K562 (cell line): ENCODE measurements at regions not wholly inside any gene's neighbourhood (a gene's known extent, or its start where the extent isn't known, plus 50 kb on each side); places are given as distances from the start of the nearest gene placed in this dataset.

ENCODE experiments used
- ATF1 ChIP-seq, 2 experiments: fragments of 450-650 bp in 1 of 2; IDR thresholded peaks; 2 replicates each; pipeline ENCODE4 v1.6.1; 2016; ENCODE audit warnings: missing compliant biosample characterization in 1 of 2, missing genetic modification characterization in 1 of 2
- EGR1 ChIP-seq: fragments of 450-650 bp; conservative IDR thresholded peaks from 2 replicates; pipeline ENCODE4 v1.6.1; 2017; ENCODE audit warnings: mild to moderate bottlenecking
- NBN ChIP-seq: fragments of 450-650 bp; IDR thresholded peaks from 2 replicates; pipeline ENCODE4 v1.6.1; 2016; ENCODE audit warnings: low read depth, mild to moderate bottlenecking
- NFATC3 ChIP-seq: fragments of 450-650 bp; IDR thresholded peaks from 2 replicates; pipeline ENCODE4 v1.6.1; 2017; ENCODE audit warnings: mild to moderate bottlenecking
- NR2C1 ChIP-seq, 2 experiments: fragments of 450-650 bp; IDR thresholded peaks; 2 replicates each; pipeline ENCODE4 v1.6.1; 2017; ENCODE audit warnings: mild to moderate bottlenecking in 2 of 2, antibody characterized with exemption in 1 of 2, inconsistent platforms in 1 of 2, missing compliant biosample characterization in 1 of 2, missing genetic modification characterization in 1 of 2
- SMARCA4 ChIP-seq: fragments of 450-650 bp; IDR thresholded peaks from 2 replicates; pipeline ENCODE4 v1.6.1; 2016
- SRSF3 ChIP-seq: fragments of 200-400 bp; formaldehyde crosslinking; IDR thresholded peaks from 2 replicates; pipeline ENCODE4 v1.6.1; 2016; ENCODE audit warnings: mild to moderate bottlenecking, low read length, moderate library complexity; ENCODE audit not compliant: insufficient read depth
- TSC22D4 ChIP-seq: fragments of 450-650 bp; IDR thresholded peaks from 2 replicates; pipeline ENCODE4 v1.6.1; 2016; ENCODE audit warnings: missing genetic modification characterization, missing biosample characterization, control low read depth
- ZEB2 ChIP-seq: fragments of 450-650 bp; IDR thresholded peaks from 2 replicates; pipeline ENCODE4 v1.6.1; 2016
- ZNF197 ChIP-seq: fragments of 200-800 bp; sonication (Bioruptor generic); IDR thresholded peaks from 2 replicates; pipeline ENCODE4 v1.6.1; 2016; ENCODE audit warnings: low read depth, missing genetic modification characterization, missing compliant biosample characterization
- ZNF239 ChIP-seq: fragments of 250-450 bp; sonication (Bioruptor Pico); IDR thresholded peaks from 2 replicates; pipeline ENCODE4 v1.4.0; 2020; ENCODE audit warnings: mild to moderate bottlenecking
- ZNF274 ChIP-seq: IDR thresholded peaks from 2 replicates; pipeline ENCODE4 v1.6.1; 2011; ENCODE audit warnings: low read depth, mild to moderate bottlenecking, low read length, moderate library complexity, borderline replicate concordance
- TF ChIP-seq, protein P1 (sequence below): sonication (generic); formaldehyde crosslinking; IDR thresholded peaks from 2 replicates; pipeline ENCODE4 v1.8.1; 2023; ENCODE audit warnings: missing genetic modification reagents, mild to moderate bottlenecking, borderline replicate concordance
- TF ChIP-seq, protein P2 (sequence below): fragments of 450-650 bp; IDR thresholded peaks from 2 replicates; pipeline ENCODE4 v1.6.1; 2016; ENCODE audit warnings: borderline replicate concordance
- TF ChIP-seq, protein P3 (sequence below): fragments of 450-650 bp; formaldehyde crosslinking; IDR thresholded peaks from 2 replicates; pipeline ENCODE4 v1.4.0; 2020; ENCODE audit warnings: mild to moderate bottlenecking, mixed read lengths
- TF ChIP-seq, protein P4 (sequence below), 2 experiments: IDR thresholded peaks; 2 replicates each; pipeline ENCODE4 v1.6.1; 2012; ENCODE audit warnings: improper control_type of control experiment in 2 of 2, low read depth in 2 of 2, low read length in 2 of 2, borderline replicate concordance in 1 of 2

DNA sequence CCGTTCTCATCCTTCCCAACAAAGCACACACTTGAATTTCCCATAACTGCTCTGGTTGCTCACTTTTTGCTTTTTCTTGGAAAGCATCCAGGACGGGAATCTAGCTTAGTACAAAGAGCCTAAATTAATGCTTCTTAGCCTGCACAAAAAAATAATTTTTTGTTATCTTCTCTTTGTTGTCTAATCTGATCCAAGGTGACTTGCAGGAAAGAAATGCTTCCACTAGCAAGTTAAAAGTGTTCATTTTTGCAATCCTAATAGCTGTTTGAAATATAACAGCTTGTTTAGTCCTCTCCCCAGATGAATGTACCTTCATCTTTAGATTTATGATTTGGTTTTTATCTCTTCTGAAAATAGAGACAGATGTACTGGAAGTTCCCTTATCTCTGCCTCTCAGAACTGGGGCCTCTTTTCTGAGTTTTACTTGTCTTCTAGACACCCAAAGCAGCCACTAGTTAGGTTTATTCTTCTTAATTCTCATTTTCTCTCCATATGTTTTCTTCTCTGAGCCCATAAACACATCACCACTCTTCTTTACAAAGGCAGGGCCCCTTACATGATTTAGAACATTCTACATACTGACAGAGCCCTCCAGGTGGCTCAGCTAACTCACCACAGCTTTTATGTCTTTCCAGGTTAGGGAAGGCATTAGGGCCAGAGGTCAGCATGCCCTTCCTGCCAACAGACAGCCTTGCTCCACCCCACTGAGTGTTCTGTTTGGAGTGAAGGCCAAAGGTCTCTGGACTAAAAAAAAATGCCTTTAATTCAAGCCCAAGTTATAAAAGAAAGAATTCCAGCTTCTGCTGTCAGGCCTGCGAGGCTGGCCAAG is 74.7 kb upstream of the MAP4K3 start (continued):
- TF ChIP-seq, protein P1, sequence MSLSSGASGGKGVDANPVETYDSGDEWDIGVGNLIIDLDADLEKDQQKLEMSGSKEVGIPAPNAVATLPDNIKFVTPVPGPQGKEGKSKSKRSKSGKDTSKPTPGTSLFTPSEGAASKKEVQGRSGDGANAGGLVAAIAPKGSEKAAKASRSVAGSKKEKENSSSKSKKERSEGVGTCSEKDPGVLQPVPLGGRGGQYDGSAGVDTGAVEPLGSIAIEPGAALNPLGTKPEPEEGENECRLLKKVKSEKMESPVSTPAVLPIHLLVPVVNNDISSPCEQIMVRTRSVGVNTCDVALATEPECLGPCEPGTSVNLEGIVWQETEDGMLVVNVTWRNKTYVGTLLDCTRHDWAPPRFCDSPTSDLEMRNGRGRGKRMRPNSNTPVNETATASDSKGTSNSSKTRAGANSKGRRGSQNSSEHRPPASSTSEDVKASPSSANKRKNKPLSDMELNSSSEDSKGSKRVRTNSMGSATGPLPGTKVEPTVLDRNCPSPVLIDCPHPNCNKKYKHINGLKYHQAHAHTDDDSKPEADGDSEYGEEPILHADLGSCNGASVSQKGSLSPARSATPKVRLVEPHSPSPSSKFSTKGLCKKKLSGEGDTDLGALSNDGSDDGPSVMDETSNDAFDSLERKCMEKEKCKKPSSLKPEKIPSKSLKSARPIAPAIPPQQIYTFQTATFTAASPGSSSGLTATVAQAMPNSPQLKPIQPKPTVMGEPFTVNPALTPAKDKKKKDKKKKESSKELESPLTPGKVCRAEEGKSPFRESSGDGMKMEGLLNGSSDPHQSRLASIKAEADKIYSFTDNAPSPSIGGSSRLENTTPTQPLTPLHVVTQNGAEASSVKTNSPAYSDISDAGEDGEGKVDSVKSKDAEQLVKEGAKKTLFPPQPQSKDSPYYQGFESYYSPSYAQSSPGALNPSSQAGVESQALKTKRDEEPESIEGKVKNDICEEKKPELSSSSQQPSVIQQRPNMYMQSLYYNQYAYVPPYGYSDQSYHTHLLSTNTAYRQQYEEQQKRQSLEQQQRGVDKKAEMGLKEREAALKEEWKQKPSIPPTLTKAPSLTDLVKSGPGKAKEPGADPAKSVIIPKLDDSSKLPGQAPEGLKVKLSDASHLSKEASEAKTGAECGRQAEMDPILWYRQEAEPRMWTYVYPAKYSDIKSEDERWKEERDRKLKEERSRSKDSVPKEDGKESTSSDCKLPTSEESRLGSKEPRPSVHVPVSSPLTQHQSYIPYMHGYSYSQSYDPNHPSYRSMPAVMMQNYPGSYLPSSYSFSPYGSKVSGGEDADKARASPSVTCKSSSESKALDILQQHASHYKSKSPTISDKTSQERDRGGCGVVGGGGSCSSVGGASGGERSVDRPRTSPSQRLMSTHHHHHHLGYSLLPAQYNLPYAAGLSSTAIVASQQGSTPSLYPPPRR (CRISPR knock-in tag), result no peak
- TF ChIP-seq, protein P2, sequence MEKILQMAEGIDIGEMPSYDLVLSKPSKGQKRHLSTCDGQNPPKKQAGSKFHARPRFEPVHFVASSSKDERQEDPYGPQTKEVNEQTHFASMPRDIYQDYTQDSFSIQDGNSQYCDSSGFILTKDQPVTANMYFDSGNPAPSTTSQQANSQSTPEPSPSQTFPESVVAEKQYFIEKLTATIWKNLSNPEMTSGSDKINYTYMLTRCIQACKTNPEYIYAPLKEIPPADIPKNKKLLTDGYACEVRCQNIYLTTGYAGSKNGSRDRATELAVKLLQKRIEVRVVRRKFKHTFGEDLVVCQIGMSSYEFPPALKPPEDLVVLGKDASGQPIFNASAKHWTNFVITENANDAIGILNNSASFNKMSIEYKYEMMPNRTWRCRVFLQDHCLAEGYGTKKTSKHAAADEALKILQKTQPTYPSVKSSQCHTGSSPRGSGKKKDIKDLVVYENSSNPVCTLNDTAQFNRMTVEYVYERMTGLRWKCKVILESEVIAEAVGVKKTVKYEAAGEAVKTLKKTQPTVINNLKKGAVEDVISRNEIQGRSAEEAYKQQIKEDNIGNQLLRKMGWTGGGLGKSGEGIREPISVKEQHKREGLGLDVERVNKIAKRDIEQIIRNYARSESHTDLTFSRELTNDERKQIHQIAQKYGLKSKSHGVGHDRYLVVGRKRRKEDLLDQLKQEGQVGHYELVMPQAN, result no peak
- TF ChIP-seq SRSF3 (no peak), EGR1 (no peak), ZNF239 (no peak), ATF1 (CRISPR knock-in tag; IDR thresholded peaks at IDR 0.05) (no peak), ATF1 (tag; IDR thresholded peaks at IDR 0.05) (no peak), TSC22D4 (tag) (no peak), ZNF197 (CRISPR knock-in tag) (peak; percentile 29; the same call in 1 of the 2 replicates), NBN (peak; percentile 81; the same call in 1 of the 2 replicates), ZEB2 (peak; percentile 80), NR2C1 (IDR thresholded peaks at IDR 0.05) (peak; percentile 68), NR2C1 (tag; IDR thresholded peaks at IDR 0.05) (peak; percentile 85), ZNF274 (no peak), SMARCA4 (peak; percentile 98), NFATC3 (peak; percentile 71; the same call in 1 of the 2 replicates)
- TF ChIP-seq, protein P3, sequence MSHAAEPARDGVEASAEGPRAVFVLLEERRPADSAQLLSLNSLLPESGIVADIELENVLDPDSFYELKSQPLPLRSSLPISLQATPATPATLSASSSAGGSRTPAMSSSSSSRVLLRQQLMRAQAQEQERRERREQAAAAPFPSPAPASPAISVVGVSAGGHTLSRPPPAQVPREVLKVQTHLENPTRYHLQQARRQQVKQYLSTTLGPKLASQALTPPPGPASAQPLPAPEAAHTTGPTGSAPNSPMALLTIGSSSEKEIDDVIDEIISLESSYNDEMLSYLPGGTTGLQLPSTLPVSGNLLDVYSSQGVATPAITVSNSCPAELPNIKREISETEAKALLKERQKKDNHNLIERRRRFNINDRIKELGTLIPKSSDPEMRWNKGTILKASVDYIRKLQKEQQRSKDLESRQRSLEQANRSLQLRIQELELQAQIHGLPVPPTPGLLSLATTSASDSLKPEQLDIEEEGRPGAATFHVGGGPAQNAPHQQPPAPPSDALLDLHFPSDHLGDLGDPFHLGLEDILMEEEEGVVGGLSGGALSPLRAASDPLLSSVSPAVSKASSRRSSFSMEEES (CRISPR knock-in tag), result no peak
- TF ChIP-seq, protein P4, sequence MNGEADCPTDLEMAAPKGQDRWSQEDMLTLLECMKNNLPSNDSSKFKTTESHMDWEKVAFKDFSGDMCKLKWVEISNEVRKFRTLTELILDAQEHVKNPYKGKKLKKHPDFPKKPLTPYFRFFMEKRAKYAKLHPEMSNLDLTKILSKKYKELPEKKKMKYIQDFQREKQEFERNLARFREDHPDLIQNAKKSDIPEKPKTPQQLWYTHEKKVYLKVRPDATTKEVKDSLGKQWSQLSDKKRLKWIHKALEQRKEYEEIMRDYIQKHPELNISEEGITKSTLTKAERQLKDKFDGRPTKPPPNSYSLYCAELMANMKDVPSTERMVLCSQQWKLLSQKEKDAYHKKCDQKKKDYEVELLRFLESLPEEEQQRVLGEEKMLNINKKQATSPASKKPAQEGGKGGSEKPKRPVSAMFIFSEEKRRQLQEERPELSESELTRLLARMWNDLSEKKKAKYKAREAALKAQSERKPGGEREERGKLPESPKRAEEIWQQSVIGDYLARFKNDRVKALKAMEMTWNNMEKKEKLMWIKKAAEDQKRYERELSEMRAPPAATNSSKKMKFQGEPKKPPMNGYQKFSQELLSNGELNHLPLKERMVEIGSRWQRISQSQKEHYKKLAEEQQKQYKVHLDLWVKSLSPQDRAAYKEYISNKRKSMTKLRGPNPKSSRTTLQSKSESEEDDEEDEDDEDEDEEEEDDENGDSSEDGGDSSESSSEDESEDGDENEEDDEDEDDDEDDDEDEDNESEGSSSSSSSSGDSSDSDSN (IDR thresholded peaks at IDR 0.05; ENCODE audit: borderline replicate concordance in 1 of 2, low read depth in 2 of 2, low read length in 2 of 2), result no peak
